SK-N-SH (cell line): ENCODE measurements at regions not wholly inside any gene's neighbourhood (a gene's known extent, or its start where the extent isn't known, plus 50 kb on each side); places are given as distances from the start of the nearest gene placed in this dataset.

ENCODE experiments used
- CTCF ChIA-PET: fragments of 300-600, 350-600 bp; formaldehyde crosslinking; extraction: SDS; loops from one replicate; lab custom pipeline; 2021; lab: Yijun Ruan, JAX
- POLR2A ChIA-PET: fragments of 350-600 bp; sonication (Branson Sonifier 250); formaldehyde crosslinking; extraction: SDS; loops from one replicate; lab custom pipeline; 2020; ENCODE audit warnings: antibody characterized with exemption, inconsistent platforms; lab: Yijun Ruan, JAX
- DNase-seq: peaks from one replicate; pipeline ENCODE4 v3.0.0; 2012
- H2AFZ ChIP-seq: fragments of 200-600 bp; sonication (generic); 2 replicates; pipeline ENCODE4 v1.8.1; 2016; ENCODE audit warnings: antibody characterized with exemption, mild to moderate bottlenecking, low read depth
- H3F3A ChIP-seq: fragments of 200-600 bp; sonication (generic); replicated peaks from 2 replicates; pipeline ENCODE3; 2016; ENCODE audit warnings: antibody characterized with exemption, mild to moderate bottlenecking; ENCODE audit not compliant: insufficient read depth
- H3K27ac ChIP-seq, 2 experiments: fragments of 200-500 bp in 1 of 2; fragments of 200-600 bp in 1 of 2; sonication (Bioruptor generic) in 1 of 2; sonication (generic), shearing (Covaris generic) in 1 of 2; 2 replicates each; pipeline versions ENCODE4 v1.5.1 to v1.6.1; 2014 to 2016; ENCODE audit warnings: low read depth in 2 of 2, inconsistent platforms in 1 of 2, low read length in 1 of 2, mild to moderate bottlenecking in 1 of 2, mixed read lengths in 1 of 2
- H3K27me3 ChIP-seq: fragments of 200-600 bp; sonication (generic), shearing (Covaris generic); 2 replicates; pipeline ENCODE4 v1.6.1; 2016; ENCODE audit warnings: mixed run types; ENCODE audit not compliant: insufficient read depth
- H3K36me3 ChIP-seq, 2 experiments: fragments of 200-500 bp in 1 of 2; fragments of 200-600 bp in 1 of 2; sonication (Bioruptor generic) in 1 of 2; sonication (generic) in 1 of 2; replicated peaks in 1 of 2; 2 replicates each; pipeline versions ENCODE3 to v1.5.1; 2014 to 2016; ENCODE audit warnings: low read length in 1 of 2, mild to moderate bottlenecking in 1 of 2; ENCODE audit not compliant: insufficient read depth in 2 of 2, control insufficient read depth in 1 of 2
- H3K4me1 ChIP-seq, 2 experiments: fragments of 200-500 bp in 1 of 2; fragments of 200-600 bp in 1 of 2; sonication (Bioruptor generic) in 1 of 2; sonication (generic), shearing (Covaris generic) in 1 of 2; 2 replicates each; pipeline versions ENCODE4 v1.5.1 to v1.6.1; 2014 to 2016; ENCODE audit warnings: low read depth in 1 of 2, low read length in 1 of 2, mixed run types in 1 of 2; ENCODE audit not compliant: insufficient read depth in 2 of 2, control insufficient read depth in 1 of 2
- H3K4me2 ChIP-seq: fragments of 200-600 bp; sonication (generic), shearing (Covaris generic); 2 replicates; pipeline ENCODE4 v1.6.1; 2017; ENCODE audit warnings: mixed run types
- H3K4me3 ChIP-seq, 2 experiments: fragments of 200-500 bp in 1 of 2; fragments of 200-600 bp in 1 of 2; sonication (Bioruptor generic) in 1 of 2; sonication (generic), shearing (Covaris generic) in 1 of 2; 2 replicates each; pipeline versions ENCODE4 v1.5.1 to v1.8.1; 2014 to 2016; ENCODE audit warnings: low read depth in 2 of 2, inconsistent platforms in 1 of 2, low read length in 1 of 2, mild to moderate bottlenecking in 1 of 2, mixed read lengths in 1 of 2, moderate library complexity in 1 of 2
- H3K79me2 ChIP-seq: fragments of 200-600 bp; sonication (generic); 2 replicates; pipeline ENCODE4 v1.8.1; 2017; ENCODE audit warnings: mild to moderate bottlenecking; ENCODE audit not compliant: insufficient read depth
- H3K9ac ChIP-seq: fragments of 200-600 bp; sonication (generic); 2 replicates; pipeline ENCODE4 v1.6.1; 2017; ENCODE audit warnings: mixed run types
- H3K9me2 ChIP-seq: fragments of 200-600 bp; sonication (generic); 2 replicates; pipeline ENCODE4 v1.6.1; 2017; ENCODE audit warnings: mixed run types
- H3K9me3 ChIP-seq: fragments of 200-600 bp; sonication (generic); 2 replicates; pipeline ENCODE4 v1.6.1; 2017; ENCODE audit warnings: mixed run types, mild to moderate bottlenecking, moderate library complexity
- H4K20me1 ChIP-seq: fragments of 200-600 bp; sonication (generic); 2 replicates; pipeline ENCODE4 v1.6.1; 2017; ENCODE audit warnings: mild to moderate bottlenecking, mixed run types; ENCODE audit not compliant: insufficient read depth
- CHD2 ChIP-seq: fragments of 150-350 bp; IDR thresholded peaks from 2 replicates; pipeline ENCODE4 v1.6.1; 2018; ENCODE audit warnings: low read length; ENCODE audit not compliant: partially characterized antibody
- ELF1 ChIP-seq: IDR thresholded peaks from 2 replicates; pipeline ENCODE4 v1.4.0; 2012
- EP300 ChIP-seq, 2 experiments: IDR thresholded peaks; 2 replicates each; pipeline versions ENCODE4 v1.4.0 to v1.6.1; 2012; ENCODE audit warnings: borderline replicate concordance in 1 of 2, low read depth in 1 of 2, low read length in 1 of 2
- EZH2phosphoT487 ChIP-seq: fragments of 200-600 bp; sonication (generic); IDR thresholded peaks from 2 replicates; pipeline ENCODE4 v1.6.1; 2017; ENCODE audit warnings: low read depth, mixed run types, mild to moderate bottlenecking, antibody characterized with exemption, moderate library complexity, borderline replicate concordance
- FOSL2 ChIP-seq: IDR thresholded peaks from 2 replicates; pipeline ENCODE4 v1.4.0; 2012; ENCODE audit warnings: low read depth, mild to moderate bottlenecking, moderate library complexity, borderline replicate concordance
- FOXJ3 ChIP-seq: sonication (generic); formaldehyde crosslinking; IDR thresholded peaks from 2 replicates; pipeline ENCODE4 v1.5.1; 2020; ENCODE audit warnings: mild to moderate bottlenecking, missing genetic modification reagents
- GATA2 ChIP-seq: sonication (generic); formaldehyde crosslinking; IDR thresholded peaks from 2 replicates; pipeline ENCODE4 v1.5.0; 2020; ENCODE audit warnings: mild to moderate bottlenecking, missing genetic modification reagents
- JUND ChIP-seq: IDR thresholded peaks from 2 replicates; pipeline ENCODE4 v1.4.0; 2012
- MEF2A ChIP-seq: IDR thresholded peaks from 2 replicates; pipeline ENCODE4 v1.4.0; 2012; ENCODE audit warnings: low read depth, borderline replicate concordance
- MXI1 ChIP-seq: IDR thresholded peaks from 2 replicates; pipeline ENCODE4 v1.6.1; 2012; ENCODE audit warnings: mild to moderate bottlenecking, low read depth, low read length, improper control_type of control experiment
- NFIC ChIP-seq: IDR thresholded peaks from 2 replicates; pipeline ENCODE4 v1.4.0; 2012; ENCODE audit warnings: borderline replicate concordance
- NRF1 ChIP-seq: IDR thresholded peaks from 2 replicates; pipeline ENCODE4 v1.6.1; 2012; ENCODE audit warnings: low read depth, mild to moderate bottlenecking, low read length
- POLR2AphosphoS5 ChIP-seq: IDR thresholded peaks from 2 replicates; pipeline ENCODE4 v1.6.1; 2012; ENCODE audit warnings: low read depth, low read length
- RAD21 ChIP-seq: IDR thresholded peaks from 2 replicates; pipeline ENCODE4 v1.6.1; 2012; ENCODE audit warnings: mild to moderate bottlenecking, low read length
- RCOR1 ChIP-seq: fragments of 150-350 bp; IDR thresholded peaks from 2 replicates; pipeline ENCODE4 v1.6.1; 2017; ENCODE audit warnings: antibody characterized with exemption, low read length
- RXRA ChIP-seq: IDR thresholded peaks from 2 replicates; pipeline ENCODE4 v1.4.0; 2012; ENCODE audit warnings: low read depth, mild to moderate bottlenecking, borderline replicate concordance
- SMC3 ChIP-seq: IDR thresholded peaks from 2 replicates; pipeline ENCODE4 v1.6.1; 2012; ENCODE audit warnings: low read depth, low read length, improper control_type of control experiment
- TAF1 ChIP-seq: IDR thresholded peaks from 2 replicates; pipeline ENCODE4 v1.6.1; 2012; ENCODE audit warnings: low read depth, mild to moderate bottlenecking, low read length, moderate library complexity, borderline replicate concordance
- TCF12 ChIP-seq: IDR thresholded peaks from 2 replicates; pipeline ENCODE4 v1.4.0; 2012
- YY1 ChIP-seq: IDR thresholded peaks from 2 replicates; pipeline ENCODE4 v1.4.0; 2012; ENCODE audit warnings: low read depth, mild to moderate bottlenecking
- WGBS: methylation state at CpG from one replicate; pipeline ENCODE4 v1.1.6; 2017; ENCODE audit warnings: low lambda C conversion rate; 5-methylcytosine and 5-hydroxymethylcytosine counted together
- TF ChIP-seq, protein P1 (sequence below): fragments of 150-350 bp; IDR thresholded peaks from 2 replicates; pipeline ENCODE4 v1.6.1; 2016; ENCODE audit warnings: mild to moderate bottlenecking, low read depth, low read length
- TF ChIP-seq, protein P2 (sequence below): IDR thresholded peaks from 2 replicates; pipeline ENCODE4 v1.4.0; 2012; ENCODE audit warnings: low read depth, borderline replicate concordance
- TF ChIP-seq, protein P3 (sequence below): IDR thresholded peaks from 2 replicates; pipeline ENCODE4 v1.4.0; 2012; ENCODE audit warnings: low read depth
- TF ChIP-seq, protein P4 (sequence below): IDR thresholded peaks from 2 replicates; pipeline ENCODE4; 2012
- TF ChIP-seq, protein P5 (sequence below): fragments of 200-600 bp; sonication (generic); IDR thresholded peaks from 2 replicates; pipeline ENCODE4 v1.6.1; 2017; ENCODE audit warnings: antibody characterized with exemption, mild to moderate bottlenecking, moderate library complexity

DNA sequence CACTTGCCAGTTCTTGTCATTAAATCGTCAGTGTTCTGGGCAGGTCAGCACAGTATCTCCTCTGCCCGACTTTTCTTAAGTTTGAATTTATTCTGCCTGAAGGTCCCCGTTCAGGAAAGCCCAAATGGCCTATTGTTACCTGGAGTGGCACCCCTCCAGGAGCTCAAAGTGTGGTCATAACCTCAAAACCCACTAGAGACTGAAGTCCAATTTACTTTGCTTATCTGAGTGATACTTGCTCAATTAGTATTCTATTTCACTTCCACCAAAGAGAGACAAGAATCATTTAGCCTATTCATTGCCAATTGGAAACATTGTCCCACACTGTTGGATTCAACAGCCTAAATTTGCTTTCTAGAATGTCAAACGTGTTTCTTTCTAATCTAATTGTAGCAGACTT is 375.3 kb downstream of the LNPK start:
- H3K27me3 ChIP-seq, result no peaks in the 10 kb centered on the region
- H3K9ac ChIP-seq, result no peak overlapping the region
- CTCF ChIA-PET, result no interaction called here
- POLR2A ChIA-PET, result no interaction called here
- no peaks in the 10 kb centered on the region for H3K9me2 ChIP-seq
- no peak for TF ChIP-seq TCF12
- no peak for TF ChIP-seq NRF1
- no peak for TF ChIP-seq YY1
- no peak for TF ChIP-seq TAF1
- TF ChIP-seq RAD21, result no peak
- TF ChIP-seq SMC3, result no peak
- no peak for TF ChIP-seq RXRA
- no peak for TF ChIP-seq EP300 (IDR thresholded peaks at IDR 0.05; ENCODE audit: borderline replicate concordance in 1 of 2, low read depth in 1 of 2, low read length in 1 of 2)
- TF ChIP-seq, protein P1, sequence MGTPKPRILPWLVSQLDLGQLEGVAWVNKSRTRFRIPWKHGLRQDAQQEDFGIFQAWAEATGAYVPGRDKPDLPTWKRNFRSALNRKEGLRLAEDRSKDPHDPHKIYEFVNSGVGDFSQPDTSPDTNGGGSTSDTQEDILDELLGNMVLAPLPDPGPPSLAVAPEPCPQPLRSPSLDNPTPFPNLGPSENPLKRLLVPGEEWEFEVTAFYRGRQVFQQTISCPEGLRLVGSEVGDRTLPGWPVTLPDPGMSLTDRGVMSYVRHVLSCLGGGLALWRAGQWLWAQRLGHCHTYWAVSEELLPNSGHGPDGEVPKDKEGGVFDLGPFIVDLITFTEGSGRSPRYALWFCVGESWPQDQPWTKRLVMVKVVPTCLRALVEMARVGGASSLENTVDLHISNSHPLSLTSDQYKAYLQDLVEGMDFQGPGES, result no peak
- no peak for TF ChIP-seq POLR2AphosphoS5
- no peak for TF ChIP-seq RCOR1
- TF ChIP-seq, protein P2, sequence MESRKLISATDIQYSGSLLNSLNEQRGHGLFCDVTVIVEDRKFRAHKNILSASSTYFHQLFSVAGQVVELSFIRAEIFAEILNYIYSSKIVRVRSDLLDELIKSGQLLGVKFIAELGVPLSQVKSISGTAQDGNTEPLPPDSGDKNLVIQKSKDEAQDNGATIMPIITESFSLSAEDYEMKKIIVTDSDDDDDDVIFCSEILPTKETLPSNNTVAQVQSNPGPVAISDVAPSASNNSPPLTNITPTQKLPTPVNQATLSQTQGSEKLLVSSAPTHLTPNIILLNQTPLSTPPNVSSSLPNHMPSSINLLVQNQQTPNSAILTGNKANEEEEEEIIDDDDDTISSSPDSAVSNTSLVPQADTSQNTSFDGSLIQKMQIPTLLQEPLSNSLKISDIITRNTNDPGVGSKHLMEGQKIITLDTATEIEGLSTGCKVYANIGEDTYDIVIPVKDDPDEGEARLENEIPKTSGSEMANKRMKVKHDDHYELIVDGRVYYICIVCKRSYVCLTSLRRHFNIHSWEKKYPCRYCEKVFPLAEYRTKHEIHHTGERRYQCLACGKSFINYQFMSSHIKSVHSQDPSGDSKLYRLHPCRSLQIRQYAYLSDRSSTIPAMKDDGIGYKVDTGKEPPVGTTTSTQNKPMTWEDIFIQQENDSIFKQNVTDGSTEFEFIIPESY, result no peak
- no peak for TF ChIP-seq MEF2A
- TF ChIP-seq CHD2, result no peak
- TF ChIP-seq MXI1, result no peak
- TF ChIP-seq GATA2, result no peak
- WGBS, result 9% methylated on average over 4 of the region's 4 CpGs
- no peak overlapping the region for H3K27ac ChIP-seq
- H3K4me3 ChIP-seq, result no peak overlapping the region
- H3K79me2 ChIP-seq, result no peaks in the 10 kb centered on the region
- H4K20me1 ChIP-seq, result no peaks in the 10 kb centered on the region
- H3K4me1 ChIP-seq, result no peaks in the 10 kb centered on the region
- no peak overlapping the region for H2AFZ ChIP-seq
- H3K9me3 ChIP-seq, result no peaks in the 10 kb centered on the region
- no peak for DNase-seq
- no peaks in the 10 kb centered on the region for H3K36me3 ChIP-seq
- no peak overlapping the region for H3K4me2 ChIP-seq
- no peaks in the 10 kb centered on the region for H3F3A ChIP-seq

DNA sequence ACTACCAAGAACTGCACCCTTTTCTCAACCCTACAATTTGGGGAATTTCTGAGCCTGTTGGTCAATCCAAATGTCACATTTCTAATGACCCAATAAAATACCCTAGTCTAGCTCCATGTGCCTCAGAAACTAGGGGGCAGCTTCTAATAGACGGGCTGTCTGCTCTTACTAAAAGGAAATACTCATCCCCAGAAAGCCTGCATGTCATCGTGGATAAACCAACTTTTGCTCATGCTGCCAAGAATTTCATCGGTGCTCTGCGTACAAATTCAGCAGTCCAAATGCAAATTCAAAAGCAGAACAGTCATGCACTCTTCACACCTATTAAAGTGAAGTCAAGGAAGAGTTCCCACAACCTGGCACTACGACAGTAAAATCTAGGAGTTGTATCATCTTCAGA is 377.3 kb downstream of the LNPK start:
- DNase-seq, result no peak
- Histone ChIP-seq H3K9ac (no peak overlapping the region), H4K20me1 (no peaks in the 10 kb centered on the region), H3K79me2 (no peaks in the 10 kb centered on the region), H2AFZ (no peak overlapping the region), H3K36me3 (no peaks in the 10 kb centered on the region), H3K4me3 (no peak overlapping the region), H3K4me2 (no peak overlapping the region), H3K4me1 (no peaks in the 10 kb centered on the region), H3K9me3 (no peaks in the 10 kb centered on the region), H3K27ac (no peak overlapping the region), H3K9me2 (no peaks in the 10 kb centered on the region), H3K27me3 (no peaks in the 10 kb centered on the region), H3F3A (no peaks in the 10 kb centered on the region)
- ChIA-PET POLR2A (no interaction called here), CTCF (no interaction called here)
- WGBS, result 42% methylated on average over 5 of the region's 5 CpGs
- TF ChIP-seq MEF2A (no peak), EZH2phosphoT487 (no peak), RAD21 (no peak), JUND (no peak), FOSL2 (no peak), ELF1 (no peak), NFIC (no peak), RCOR1 (no peak), FOXJ3 (CRISPR knock-in tag) (no peak), NRF1 (no peak)
- TF ChIP-seq, protein P3, sequence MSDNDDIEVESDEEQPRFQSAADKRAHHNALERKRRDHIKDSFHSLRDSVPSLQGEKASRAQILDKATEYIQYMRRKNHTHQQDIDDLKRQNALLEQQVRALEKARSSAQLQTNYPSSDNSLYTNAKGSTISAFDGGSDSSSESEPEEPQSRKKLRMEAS, result no peak
- TF ChIP-seq, protein P4, sequence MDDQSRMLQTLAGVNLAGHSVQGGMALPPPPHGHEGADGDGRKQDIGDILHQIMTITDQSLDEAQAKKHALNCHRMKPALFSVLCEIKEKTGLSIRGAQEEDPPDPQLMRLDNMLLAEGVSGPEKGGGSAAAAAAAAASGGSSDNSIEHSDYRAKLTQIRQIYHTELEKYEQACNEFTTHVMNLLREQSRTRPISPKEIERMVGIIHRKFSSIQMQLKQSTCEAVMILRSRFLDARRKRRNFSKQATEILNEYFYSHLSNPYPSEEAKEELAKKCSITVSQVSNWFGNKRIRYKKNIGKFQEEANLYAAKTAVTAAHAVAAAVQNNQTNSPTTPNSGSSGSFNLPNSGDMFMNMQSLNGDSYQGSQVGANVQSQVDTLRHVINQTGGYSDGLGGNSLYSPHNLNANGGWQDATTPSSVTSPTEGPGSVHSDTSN, result no peak
- TF ChIP-seq, protein P5, sequence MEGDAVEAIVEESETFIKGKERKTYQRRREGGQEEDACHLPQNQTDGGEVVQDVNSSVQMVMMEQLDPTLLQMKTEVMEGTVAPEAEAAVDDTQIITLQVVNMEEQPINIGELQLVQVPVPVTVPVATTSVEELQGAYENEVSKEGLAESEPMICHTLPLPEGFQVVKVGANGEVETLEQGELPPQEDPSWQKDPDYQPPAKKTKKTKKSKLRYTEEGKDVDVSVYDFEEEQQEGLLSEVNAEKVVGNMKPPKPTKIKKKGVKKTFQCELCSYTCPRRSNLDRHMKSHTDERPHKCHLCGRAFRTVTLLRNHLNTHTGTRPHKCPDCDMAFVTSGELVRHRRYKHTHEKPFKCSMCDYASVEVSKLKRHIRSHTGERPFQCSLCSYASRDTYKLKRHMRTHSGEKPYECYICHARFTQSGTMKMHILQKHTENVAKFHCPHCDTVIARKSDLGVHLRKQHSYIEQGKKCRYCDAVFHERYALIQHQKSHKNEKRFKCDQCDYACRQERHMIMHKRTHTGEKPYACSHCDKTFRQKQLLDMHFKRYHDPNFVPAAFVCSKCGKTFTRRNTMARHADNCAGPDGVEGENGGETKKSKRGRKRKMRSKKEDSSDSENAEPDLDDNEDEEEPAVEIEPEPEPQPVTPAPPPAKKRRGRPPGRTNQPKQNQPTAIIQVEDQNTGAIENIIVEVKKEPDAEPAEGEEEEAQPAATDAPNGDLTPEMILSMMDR, result no peak
